Pons (tissue), 1 donor: ENCODE measurements at regions not wholly inside any gene's neighbourhood (a gene's known extent, or its start where the extent isn't known, plus 50 kb on each side); places are given as distances from the start of the nearest gene placed in this dataset.
A peak's percentile ranks its signal among the peaks of the same experiment; 100 is the strongest.

Experiments used
- DNase-seq: peaks from one replicate; pipeline ENCODE4 v3.0.0-alpha.2; 2016; ENCODE audit warnings: low spot score

DNA sequence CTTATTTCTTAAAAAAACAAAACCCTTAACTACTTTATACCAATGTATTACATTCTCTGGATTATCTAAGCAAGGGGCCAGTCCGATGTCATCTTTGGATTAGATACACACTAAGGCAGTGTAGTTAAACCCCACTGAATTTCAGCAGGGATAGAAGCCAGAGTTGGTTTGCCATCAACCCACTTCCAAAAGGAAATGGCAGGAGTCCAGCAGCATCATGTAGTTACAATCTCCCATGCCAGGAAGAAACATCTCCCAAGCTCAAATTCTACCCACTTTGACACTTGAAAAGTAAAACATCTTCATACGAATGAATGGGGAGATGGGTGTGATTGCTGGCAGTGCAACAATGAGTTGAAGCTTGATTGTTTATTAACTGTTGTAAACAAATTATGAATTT, 203.5 kb upstream of the PLXNC1 start:
- no peak for DNase-seq

DNA sequence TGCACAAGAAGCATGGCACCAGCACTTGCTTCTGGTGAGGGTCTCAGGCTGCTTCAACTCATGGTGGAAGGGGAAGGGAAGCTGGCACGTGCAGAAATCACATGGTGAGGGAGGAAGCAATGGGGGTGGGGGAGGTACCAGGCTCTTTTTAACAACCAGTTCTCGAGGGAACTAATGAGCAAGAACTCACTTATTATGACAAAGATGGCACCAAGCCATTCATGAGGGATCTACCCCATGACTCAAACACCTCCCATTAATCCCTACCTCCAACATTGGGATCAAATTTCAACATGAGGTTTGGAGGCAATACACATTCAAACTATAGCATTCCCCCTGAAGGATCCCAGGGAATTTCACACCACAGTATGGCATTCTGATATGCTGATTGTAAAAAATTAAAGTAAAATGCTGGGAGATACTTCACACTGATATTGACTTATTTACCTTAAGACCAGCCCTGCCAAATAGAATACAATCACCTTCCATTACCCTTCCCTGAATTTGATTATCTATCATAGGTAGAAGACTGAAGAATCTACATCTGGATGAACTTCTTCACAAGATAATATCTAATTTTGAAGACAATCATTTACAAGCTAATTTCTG, 201.7 kb upstream of the PLXNC1 start:
- DNase-seq: no peak

DNA sequence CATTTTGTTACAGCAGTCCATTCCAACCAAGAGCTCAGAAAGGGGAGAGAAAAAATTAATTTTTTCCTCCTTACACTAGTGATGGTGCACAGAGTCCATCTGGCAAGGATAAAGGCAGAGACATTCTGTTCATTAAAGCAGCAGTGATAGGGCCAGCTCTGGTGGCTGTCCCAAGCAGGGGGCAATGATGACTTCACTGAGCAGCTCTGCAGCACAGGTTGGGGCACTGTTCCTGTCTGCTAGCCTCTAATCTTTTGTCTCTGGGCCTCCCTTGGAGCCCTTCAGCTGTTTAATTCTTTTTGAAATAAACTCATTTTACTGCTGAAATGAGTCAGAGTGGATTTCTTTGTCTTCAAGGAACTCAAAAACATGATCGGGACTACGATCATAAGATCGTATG, 200.9 kb upstream of the PLXNC1 start:
- DNase-seq: no peak

DNA sequence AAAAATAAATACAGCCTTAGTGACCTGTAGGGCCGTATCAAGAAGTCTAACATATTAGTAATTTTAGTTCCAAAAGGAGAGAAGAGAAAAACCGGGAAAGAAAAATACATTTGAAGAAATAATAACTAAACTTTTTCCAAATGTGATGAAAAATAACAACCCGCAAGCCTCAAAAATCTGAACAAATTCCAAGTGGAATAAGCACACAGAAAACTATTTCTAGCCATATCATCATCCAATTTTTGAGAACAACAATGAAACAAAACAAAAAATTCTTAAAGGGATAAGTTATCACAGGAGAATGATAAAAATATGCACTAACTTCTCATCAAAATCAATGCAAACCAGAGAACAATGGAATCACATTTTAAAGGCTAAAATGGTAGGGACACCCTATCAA, 198.1 kb upstream of the PLXNC1 start:
- no peak for DNase-seq

DNA sequence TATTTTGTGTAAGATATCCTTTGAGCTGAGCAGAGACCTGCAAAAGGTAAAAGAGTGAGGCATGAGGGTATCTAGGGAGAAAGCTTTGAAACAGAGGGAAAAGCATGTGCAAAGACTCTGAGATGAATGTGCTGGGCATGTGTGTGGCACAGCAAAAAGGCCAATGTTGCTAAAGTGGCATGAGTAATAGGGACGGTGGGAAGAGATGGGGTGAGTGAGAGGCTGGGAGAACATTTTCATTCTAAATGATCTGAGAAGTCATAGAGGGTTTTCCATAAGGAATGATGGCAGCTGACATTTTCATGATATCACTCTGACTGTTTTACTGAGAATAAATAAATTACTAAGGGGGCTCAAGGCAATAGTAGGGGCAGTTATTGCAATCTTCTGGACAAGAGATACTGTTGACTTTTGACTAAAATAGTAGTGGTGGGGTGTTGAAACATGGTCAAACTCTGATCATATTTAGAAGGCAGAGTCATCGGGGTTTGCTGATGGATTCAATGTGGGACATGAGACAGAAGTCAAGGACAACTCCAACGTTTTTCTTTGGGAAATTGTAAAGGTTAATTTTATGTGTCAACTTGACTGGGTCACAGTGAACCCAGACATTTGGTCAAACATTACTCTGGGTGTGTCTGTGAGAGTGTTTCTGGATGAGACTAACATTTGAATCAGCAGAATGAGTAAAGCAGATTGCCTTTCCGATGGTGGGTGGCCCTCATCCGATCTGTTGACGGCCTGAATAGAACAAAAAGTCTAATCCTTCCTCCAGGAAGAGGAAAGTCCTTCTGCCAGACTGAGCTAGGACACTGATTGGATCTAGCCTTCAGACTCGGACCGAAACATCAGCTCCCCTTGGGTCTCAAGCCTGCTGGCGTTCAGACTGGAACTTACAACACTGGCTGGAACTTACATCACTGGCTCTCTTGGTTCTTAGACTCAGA, 193.9 kb upstream of the PLXNC1 start:
- no peak for DNase-seq

DNA sequence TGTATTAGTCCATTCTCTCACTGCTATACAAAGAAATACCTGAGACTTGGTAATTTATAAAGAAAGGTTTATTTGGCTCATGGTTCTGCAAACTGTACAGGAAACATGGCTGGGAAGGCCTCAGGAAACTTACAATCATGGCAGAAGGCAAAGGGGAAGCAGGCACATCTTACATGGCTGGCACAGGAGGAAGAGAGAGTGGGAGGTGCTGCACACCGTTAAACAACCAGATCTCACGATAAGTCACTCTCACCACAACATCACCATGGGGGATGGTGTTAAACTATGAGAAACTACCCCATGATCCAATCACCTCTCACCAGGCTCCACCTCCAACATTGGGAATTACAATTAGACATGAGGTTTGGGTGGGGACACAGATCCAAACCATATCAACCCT, 191.8 kb upstream of the PLXNC1 start:
- no peak for DNase-seq

DNA sequence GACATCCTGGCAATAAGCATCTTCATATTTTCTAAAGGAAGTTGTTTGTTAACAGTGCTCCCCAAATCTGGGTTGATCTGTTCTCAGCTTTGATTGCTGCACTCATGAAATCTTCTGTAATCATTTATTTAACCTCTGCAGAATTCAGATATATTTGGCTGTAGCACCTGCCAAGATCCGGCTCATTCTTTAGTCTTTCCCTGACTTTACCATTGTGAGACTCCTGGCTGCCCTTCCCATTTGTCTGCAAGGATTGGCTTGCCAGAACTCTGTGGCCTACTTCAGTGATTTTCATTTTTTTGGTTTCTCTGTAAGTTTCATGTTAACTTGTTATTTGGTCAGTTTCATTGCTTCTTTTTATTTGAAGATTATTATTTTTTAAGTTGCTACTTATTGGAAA, 191.2 kb upstream of the PLXNC1 start:
- DNase-seq: no peak

DNA sequence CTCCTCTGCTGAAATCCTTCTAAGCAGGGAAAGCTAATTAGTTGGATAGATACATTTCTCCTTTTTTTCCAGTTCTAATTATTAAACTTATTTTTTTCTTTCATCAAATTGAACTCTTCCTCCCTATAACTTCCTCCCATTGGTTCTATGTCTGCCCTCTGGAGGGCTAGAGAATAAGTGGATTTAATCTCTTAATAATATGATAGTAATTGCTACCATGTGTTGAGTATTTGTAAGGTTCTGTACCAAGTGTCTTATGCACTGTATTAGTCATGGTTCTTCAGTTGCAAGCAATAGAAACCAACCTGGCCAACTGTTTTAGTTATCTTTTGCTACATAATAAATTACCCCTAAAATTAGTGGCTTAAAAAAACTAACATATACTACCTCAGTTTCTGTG, 190.5 kb upstream of the PLXNC1 start:
- DNase-seq: no peak

DNA sequence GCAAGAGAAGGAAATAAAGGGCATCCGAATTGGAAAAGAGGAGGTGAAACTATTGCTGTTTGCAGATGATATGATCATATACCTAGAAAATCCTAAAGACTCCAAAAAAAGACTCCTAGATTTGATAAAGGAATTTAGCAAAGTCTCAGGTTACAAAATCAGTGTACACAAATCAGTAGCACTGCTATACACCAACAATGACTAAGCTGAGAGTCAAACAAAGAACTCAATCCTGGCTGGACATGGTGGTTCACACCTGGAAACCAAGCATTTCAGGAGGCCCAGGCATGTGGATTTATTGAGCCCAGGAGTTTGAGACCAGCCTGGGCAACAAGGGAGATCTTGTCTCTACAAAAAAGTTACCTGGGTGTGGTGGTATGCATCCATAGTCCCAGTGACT, 188.7 kb upstream of the PLXNC1 start:
- DNase-seq: no peak

DNA sequence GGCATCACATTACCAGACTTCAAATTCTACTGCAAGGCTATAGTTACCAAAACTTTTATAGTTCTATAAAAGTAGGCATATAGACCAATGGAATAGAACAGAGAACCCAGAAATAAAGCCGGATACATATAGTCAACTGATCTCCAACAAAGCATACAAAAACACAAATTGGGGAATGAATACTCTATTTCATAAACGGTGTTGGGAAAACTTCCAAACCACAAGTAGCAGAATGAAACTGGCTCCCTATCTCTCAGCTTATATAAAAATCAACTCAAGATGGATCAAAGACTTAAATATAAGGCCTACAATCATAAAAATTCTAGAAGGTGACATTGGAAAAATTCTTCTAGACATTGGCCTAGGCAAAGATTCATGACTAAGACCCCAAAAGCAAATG, 187.9 kb upstream of the PLXNC1 start:
- DNase-seq: no peak

DNA sequence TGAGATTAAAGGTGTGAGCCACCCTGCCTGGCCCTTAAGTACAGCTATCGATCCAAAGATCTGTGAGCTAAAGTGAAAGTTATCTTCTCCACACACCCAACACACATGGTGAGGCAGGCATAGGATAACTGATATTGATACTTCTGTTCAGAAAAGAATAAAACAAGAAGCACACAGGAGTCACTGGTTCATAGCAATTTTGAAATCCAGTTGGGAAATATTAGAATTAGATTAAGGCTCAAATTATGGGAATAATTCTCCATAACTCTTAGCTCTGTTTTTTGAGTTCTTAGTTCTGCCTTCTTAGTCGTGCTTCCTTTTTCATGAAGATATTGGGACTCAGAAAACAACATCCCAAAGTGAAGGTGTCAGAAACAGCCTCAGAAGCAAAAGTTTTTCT, 186.0 kb upstream of the PLXNC1 start:
- no peak for DNase-seq

DNA sequence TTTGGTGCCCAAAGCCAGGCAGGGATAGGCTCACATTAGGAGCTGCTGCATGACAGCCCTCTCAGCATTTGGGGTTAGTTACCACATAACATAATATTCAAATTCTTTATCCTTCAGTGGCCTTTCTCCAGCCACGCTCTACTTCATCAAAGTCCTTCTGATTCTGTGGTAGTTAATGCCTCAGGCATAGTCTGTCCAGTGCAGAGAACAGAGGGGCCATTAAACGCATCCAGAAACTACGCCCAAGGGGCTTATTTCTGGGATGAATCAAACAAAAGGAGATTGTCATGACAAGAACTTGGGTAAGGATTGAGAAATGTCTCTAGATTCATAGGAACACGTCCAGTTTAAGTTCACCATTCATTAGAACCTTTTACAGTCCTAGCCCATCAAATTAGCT, 183.4 kb upstream of the PLXNC1 start:
- DNase-seq: no peak

DNA sequence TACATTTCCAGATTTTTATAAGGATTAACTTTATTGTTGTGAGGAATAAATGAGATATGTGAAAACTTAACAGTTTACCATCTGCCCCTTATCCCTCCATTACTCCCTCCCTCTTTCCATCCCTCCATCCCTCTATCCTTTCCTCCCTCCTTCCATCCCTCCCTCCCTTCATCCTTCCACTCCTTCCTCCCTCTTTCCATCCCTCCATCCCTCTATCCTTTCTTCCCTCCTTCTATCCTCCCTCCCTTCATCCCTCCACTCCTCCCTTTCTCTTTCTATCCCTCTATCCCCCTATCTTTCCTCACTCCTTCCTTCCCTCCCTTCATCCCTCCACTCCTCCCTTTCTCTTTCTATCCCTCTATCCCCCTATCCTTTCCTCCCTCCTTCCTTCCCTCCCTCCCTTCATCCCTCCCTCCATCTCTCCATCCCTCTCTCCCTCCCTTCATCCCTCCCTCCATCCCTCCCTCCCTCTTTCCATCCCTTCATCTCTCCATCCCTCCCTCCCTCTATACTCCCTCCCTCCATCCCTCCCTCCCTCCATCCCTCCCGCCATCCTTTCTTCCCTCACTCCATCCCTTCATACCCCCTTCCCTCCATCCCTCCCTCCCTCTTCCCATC, 181.8 kb upstream of the PLXNC1 start:
- DNase-seq: no peak

DNA sequence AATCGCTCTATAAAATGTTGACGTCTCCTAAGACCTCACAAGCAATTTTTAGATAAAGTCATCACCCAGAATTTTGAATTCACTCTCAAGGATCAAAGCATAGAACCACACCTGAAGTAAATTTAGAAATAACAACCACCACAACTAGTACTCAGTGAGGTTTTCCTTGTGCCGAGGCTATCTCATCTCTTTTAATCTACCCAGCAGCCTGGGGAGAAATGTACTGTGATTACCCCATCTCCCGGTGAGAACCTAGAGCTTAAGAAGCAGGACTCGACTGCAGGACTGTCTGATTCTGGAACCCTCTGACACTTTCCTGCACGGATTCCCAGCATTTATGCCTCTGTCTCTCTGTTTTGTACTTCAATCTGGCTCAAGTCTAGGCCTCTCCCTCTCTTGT, 180.9 kb upstream of the PLXNC1 start:
- DNase-seq: no peak

DNA sequence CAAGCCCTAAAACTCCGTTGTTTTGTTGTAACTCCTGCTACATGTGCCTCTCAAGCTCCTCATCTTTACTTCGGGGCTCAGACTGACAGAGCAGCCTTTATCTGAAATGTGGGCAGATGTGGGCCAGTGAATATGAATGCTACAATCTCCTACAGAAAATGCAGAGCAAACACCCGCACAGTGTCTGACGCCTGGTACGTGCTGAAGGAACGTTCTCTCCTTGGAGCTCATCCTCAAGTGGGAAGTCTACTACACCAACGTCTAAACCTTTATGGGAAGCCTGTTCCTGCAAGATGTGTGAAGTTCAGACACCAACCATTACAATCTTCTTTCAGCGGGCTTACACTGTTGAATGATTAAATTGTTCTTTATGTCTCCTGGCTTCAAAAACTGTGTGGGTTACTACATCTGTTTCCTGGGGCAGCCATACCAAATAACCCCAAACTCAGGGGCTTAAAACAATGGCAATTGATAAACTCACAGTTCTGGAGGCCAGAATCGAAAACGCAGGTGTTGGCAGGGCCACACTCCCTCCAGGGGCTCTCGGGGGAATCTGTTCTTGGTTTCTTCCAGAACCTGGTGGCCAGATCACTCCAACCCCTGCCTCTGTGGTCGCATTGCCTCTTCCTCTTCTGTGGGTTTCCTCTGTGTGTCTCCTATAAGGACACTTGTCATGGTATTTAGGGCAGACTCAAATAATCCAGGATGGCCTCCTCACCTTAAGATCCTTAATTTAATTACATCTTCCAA, 179.7 kb upstream of the PLXNC1 start:
- no peak for DNase-seq

DNA sequence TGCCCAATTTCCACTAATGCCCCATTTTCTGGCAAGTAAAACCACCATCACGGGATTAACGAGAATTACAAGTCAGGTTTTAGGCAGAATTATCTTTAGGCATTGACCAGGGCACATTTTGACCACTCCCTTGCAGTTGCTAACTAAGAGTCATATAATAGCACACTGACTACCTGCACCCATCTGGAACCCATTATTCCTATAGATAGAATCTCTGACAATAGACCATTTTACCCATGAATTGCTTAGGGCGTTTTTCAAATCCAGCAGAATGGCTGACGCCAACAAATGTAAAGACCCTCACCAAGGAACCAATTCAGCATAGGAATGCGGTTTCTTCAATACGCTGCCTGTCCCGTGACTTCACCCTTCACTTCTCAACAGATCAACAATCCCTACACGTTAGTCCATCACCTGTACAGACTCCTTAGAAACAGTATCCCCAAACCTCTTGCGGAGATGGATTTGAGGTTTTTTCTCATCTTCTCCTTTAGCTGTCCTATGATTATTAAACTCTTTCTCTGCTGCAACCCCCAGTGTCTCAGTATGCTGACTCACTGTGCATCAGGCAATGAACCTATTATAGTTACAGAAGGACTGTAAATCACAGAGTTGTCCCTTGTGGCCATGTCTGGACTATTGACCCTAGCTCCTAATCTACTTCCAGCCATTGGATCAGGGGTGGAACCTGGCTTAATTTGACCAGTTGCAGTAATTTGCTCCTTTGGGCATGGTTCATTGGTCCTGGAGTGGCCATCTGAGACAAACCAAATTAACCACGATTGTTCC, 177.3 kb upstream of the PLXNC1 start:
- no peak for DNase-seq

DNA sequence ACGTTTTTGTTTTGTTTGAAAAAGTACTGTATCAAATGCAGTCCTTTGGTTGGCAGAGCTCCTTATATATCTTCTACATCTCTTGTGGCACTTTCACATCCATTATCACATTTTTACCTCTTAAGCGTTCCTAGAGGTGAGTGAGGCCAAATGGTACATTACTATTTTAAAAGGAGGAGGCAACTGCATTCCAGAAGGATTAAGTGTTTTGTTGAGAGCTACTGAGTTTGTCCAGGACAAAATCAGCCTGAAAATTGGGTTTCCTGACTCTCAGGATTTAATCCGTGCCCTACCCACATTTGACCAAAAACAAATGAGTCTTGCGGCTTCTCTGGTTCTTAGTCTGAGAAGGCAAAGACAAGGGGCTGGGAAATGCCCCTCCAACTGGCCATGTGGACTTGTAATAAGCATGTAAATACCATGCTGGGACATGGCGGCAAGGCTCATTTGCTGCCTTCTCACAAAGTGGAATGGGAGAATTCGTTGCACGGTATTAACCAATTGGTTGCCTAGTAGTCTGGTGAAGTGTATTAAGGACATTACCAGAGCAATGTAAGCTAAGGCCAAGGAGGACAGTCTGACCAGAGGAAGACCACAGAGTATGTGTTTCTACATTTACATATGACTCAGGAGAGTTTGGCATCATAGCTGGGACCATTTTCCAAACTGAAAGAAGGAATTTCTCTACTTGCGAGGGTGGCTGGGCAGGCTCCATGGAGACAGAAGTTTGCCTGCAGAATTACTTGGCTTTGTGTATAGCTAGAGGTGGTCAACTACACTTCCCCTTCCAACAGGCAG, 175.8 kb upstream of the PLXNC1 start:
- DNase-seq: no peak

DNA sequence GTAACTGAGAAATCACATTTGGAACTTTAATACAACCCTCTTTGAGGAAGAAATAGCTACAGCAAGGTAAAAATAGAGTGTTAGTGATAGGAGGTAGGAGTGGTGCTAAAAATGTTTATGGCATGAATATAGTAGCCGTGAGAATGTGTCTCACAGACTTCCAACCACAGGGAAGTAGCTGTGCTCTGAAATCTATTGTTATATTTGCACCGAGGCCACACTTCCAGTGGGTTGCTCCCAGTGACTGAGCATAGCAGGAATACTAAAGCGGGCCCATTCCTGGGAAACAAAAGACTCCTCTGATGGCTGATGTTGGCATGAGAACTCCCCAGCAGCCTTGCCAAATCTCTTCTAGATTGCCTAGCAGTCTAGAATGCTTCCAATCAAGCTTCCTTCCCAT, 174.1 kb upstream of the PLXNC1 start:
- peak; percentile 88 for DNase-seq

DNA sequence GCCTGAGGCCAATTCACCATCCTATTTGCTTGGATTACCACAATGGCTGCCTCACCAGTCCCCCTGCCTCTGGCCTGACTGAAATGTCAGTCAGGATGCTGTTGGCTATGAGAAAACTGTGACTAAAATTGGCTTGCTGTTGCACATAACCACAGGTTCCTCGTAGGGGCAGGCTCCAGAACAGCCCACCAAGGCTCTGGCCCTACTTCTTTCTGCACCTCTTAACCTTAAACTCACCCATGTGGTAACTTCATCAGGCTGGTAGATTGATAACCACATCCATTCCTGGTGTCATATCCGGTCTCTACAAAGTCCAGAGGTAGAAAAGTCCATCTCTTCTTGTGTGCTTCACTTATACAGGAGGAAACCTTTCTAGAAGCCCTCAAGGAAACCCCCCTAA, 172.4 kb upstream of the PLXNC1 start:
- DNase-seq: no peak

DNA sequence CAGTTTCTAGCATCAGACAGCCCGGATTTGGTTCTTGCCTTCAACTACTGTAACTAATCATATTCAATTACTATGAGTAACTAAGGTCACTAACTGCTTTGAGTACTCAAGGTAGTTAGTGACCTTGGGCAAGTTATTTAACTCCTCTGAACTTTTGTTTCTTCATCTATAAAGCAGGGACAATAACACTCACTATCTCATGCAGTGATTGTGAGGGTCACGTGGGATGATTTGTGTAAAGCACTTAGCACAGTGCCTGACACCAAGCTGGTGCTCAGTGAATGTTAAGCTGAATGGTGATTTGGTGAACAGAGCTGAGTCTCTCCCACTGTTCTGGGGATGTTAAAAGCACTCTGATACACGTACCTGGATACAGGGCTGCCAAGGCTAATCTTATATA, 171.3 kb upstream of the PLXNC1 start:
- DNase-seq: no peak

DNA sequence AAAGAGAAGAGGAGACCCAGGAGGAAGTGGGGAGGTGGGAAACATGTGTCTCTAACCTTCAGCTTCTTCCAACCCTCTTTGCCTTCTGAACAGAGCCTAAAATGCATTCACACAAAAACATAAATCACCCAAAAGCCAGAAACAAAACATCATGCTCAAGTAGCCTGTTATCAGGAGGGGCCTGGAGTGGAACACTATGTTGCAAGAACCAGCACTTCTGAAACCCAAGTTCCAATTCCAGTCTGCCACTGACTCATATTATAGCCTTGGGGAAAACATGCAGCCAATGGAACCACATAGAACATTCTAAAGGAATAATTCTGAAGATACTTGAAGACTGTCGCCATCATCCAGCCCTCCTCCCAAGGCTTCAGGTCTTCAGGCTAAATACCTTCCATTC, 169.8 kb upstream of the PLXNC1 start:
- no peak for DNase-seq
